C4-2B (cell line): ENCODE measurements at regions not wholly inside any gene's neighbourhood (a gene's known extent, or its start where the extent isn't known, plus 50 kb on each side); places are given as distances from the start of the nearest gene placed in this dataset.

Source experiments
- ZFX ChIP-seq: fragments of 450-650 bp; IDR thresholded peaks from 2 replicates; pipeline ENCODE4 v1.6.1; 2017
- TF ChIP-seq, protein P1 (sequence below): fragments of 450-650 bp; conservative IDR thresholded peaks from 2 replicates; pipeline ENCODE4 v1.5.1; 2017; ENCODE audit warnings: mild to moderate bottlenecking

DNA sequence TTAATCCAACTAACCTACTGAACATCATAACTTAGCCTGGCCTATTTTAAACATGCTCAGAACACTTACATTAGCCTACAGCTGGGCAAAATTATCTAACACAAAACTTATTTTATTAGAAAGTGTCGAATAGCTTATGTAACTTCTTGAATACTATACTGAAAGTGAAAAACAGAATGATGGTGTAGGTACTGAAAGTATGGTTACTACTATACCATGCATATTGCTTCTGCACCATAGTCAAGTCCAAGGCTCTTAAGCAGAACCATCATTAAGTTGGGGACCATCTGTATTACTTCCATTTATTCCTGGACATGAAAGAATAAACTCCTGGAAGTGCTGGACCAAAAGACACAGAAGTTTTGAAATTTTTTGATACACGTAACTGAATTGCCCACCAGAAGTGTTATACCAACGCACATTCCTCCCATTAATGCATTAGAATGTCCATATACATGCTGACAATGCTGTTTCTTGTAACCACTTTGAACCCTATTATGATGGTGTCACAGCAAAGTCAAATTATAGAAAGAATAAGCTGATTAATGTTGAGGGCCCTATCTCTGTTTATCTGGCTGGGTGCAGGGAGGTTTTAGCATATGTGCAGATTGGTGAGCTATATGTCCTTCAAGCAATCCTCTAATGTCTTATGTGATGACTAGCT, 375.7 kb downstream of the ACTL7B start:
- TF ChIP-seq, protein P1, sequence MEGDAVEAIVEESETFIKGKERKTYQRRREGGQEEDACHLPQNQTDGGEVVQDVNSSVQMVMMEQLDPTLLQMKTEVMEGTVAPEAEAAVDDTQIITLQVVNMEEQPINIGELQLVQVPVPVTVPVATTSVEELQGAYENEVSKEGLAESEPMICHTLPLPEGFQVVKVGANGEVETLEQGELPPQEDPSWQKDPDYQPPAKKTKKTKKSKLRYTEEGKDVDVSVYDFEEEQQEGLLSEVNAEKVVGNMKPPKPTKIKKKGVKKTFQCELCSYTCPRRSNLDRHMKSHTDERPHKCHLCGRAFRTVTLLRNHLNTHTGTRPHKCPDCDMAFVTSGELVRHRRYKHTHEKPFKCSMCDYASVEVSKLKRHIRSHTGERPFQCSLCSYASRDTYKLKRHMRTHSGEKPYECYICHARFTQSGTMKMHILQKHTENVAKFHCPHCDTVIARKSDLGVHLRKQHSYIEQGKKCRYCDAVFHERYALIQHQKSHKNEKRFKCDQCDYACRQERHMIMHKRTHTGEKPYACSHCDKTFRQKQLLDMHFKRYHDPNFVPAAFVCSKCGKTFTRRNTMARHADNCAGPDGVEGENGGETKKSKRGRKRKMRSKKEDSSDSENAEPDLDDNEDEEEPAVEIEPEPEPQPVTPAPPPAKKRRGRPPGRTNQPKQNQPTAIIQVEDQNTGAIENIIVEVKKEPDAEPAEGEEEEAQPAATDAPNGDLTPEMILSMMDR: no peak
- no peak for TF ChIP-seq ZFX
